Sigmoid colon (tissue), 6 donors: ENCODE measurements at regions not wholly inside any gene's neighbourhood (a gene's known extent, or its start where the extent isn't known, plus 50 kb on each side); places are given as distances from the start of the nearest gene placed in this dataset.

ENCODE experiments used
- DNase-seq: peaks from one replicate; pipeline ENCODE4 v3.0.0-alpha.2; 2019
- H3K27ac ChIP-seq, 4 donors: fragments of 200-600 bp; sonication (generic); one replicate each; pipeline ENCODE4 v1.5.1; 2016 to 2019; ENCODE audit warnings: mild to moderate bottlenecking in 1 of 4
- H3K27me3 ChIP-seq, 3 donors: fragments of 200-600 bp; sonication (generic); one replicate each; pipeline ENCODE4 v1.5.1; 2019; ENCODE audit warnings: mild to moderate bottlenecking in 1 of 3
- H3K36me3 ChIP-seq, 4 donors: fragments of 200-600 bp; sonication (generic); one replicate each; pipeline ENCODE4 v1.5.1; 2016 to 2019
- H3K4me1 ChIP-seq, 4 donors: fragments of 200-600 bp; sonication (generic); one replicate each; pipeline ENCODE4 v1.5.1; 2017 to 2019
- H3K4me3 ChIP-seq, 4 donors: fragments of 200-600 bp; sonication (generic); one replicate each; pipeline ENCODE4 v1.5.1; 2017 to 2019; ENCODE audit warnings: mild to moderate bottlenecking in 2 of 4, moderate library complexity in 1 of 4
- H3K9me3 ChIP-seq, 4 donors: fragments of 200-600 bp in 3 of 4; sonication (generic) in 3 of 4; one replicate each; pipeline versions ENCODE4 v1.5.1 to v1.6.1; 2013 to 2019
- CTCF ChIP-seq, 4 experiments: fragments of 450-650 bp in 3 of 4; fragments of 200-600 bp in 1 of 4; IDR thresholded peaks; one replicate each; pipeline ENCODE4 v1.5.1; 2016 to 2019; ENCODE audit warnings: antibody characterized with exemption in 4 of 4, mild to moderate bottlenecking in 3 of 4, moderate library complexity in 2 of 4
- EP300 ChIP-seq, 4 donors: sonication (generic); formaldehyde crosslinking; IDR thresholded peaks; one replicate each; pipeline ENCODE4 v1.6.1; 2017; ENCODE audit warnings: antibody characterized with exemption in 4 of 4
- POLR2A ChIP-seq, 2 donors: fragments of 450-650 bp; IDR thresholded peaks; one replicate each; pipeline ENCODE4 v1.6.1; 2016; ENCODE audit warnings: antibody characterized with exemption in 2 of 2, mild to moderate bottlenecking in 2 of 2, moderate library complexity in 2 of 2
- POLR2AphosphoS5 ChIP-seq, 4 donors: sonication (generic); formaldehyde crosslinking; IDR thresholded peaks; one replicate each; pipeline ENCODE4 v1.6.1; 2017; ENCODE audit warnings: antibody characterized with exemption in 4 of 4
- WGBS, 2 donors: extraction: QIAGEN DNeasy Blood & Tissue Kit; methylation state at CpG; one replicate each; pipeline ENCODE4 v1.1.7; 2013; 5-methylcytosine and 5-hydroxymethylcytosine counted together
- intact Hi-C: fragments of 100-400 bp; cut with DNase I; formaldehyde crosslinking; loops from one replicate; pipeline ENCODE4 v1.15.1; 2023
- donor health status: healthy with polysubstance abuse.
- donor health status: healthy.

GRCh38 chr16:85256190-85256739 lies 144.0 kb upstream of the CIBAR2 start:
- no peak overlapping the region for H3K27ac ChIP-seq
- peaks cover 0 to 6% (median 0%) of the 10 kb centered on the region in 4 donors for H3K4me1 ChIP-seq
- H3K36me3 ChIP-seq = no peaks in the 10 kb centered on the region
- intact Hi-C loops = no loop called here
- DNase-seq = no peak
- no peak for TF ChIP-seq CTCF (IDR thresholded peaks at IDR 0.05)
- TF ChIP-seq POLR2A (IDR thresholded peaks at IDR 0.05) = no peak
- TF ChIP-seq POLR2AphosphoS5 (IDR thresholded peaks at IDR 0.05) = no peak
- no peak for TF ChIP-seq EP300 (IDR thresholded peaks at IDR 0.05)
- 76 to 88% methylated on average over 18 of the region's 18 CpGs for WGBS, 2 donors
- H3K27me3 ChIP-seq = no peaks in the 10 kb centered on the region
- no peaks in the 10 kb centered on the region for H3K9me3 ChIP-seq
- H3K4me3 ChIP-seq = no peak overlapping the region

GRCh38 chr16:85257483-85257882 lies 145.2 kb upstream of the CIBAR2 start:
- no peak for TF ChIP-seq EP300 (IDR thresholded peaks at IDR 0.05)
- TF ChIP-seq CTCF (IDR thresholded peaks at IDR 0.05) = no peak
- no peak for TF ChIP-seq POLR2AphosphoS5 (IDR thresholded peaks at IDR 0.05)
- TF ChIP-seq POLR2A (IDR thresholded peaks at IDR 0.05) = no peak
- no peak for DNase-seq
- intact Hi-C loops = no loop called here
- H3K36me3 ChIP-seq = no peaks in the 10 kb centered on the region
- no peaks in the 10 kb centered on the region for H3K9me3 ChIP-seq
- 88 to 94% methylated on average over 8 of the region's 8 CpGs for WGBS, 2 donors
- H3K4me1 ChIP-seq = peaks cover 0 to 6% (median 0%) of the 10 kb centered on the region in 4 donors
- H3K27ac ChIP-seq = no peak overlapping the region
- no peaks in the 10 kb centered on the region for H3K27me3 ChIP-seq
- no peak overlapping the region for H3K4me3 ChIP-seq

GRCh38 chr16:85258166-85258565 lies 145.9 kb upstream of the CIBAR2 start:
- H3K4me1 ChIP-seq = peaks cover 0 to 4% (median 0%) of the 10 kb centered on the region in 4 donors
- H3K36me3 ChIP-seq = no peaks in the 10 kb centered on the region
- no peak for DNase-seq
- no peaks in the 10 kb centered on the region for H3K27me3 ChIP-seq
- no peak overlapping the region for H3K4me3 ChIP-seq
- 56 to 74% methylated on average over 12 of the region's 12 CpGs for WGBS, 2 donors
- intact Hi-C loops = no loop called here
- no peak overlapping the region for H3K27ac ChIP-seq
- no peak for TF ChIP-seq POLR2A (IDR thresholded peaks at IDR 0.05)
- no peak for TF ChIP-seq CTCF (IDR thresholded peaks at IDR 0.05)
- no peak for TF ChIP-seq EP300 (IDR thresholded peaks at IDR 0.05)
- TF ChIP-seq POLR2AphosphoS5 (IDR thresholded peaks at IDR 0.05) = no peak
- no peaks in the 10 kb centered on the region for H3K9me3 ChIP-seq

GRCh38 chr16:85258629-85259028 lies 146.4 kb upstream of the CIBAR2 start:
- WGBS, 2 donors = 23 to 36% methylated on average over 18 of the region's 18 CpGs
- H3K4me3 ChIP-seq = no peak overlapping the region
- no peak overlapping the region for H3K27ac ChIP-seq
- no peaks in the 10 kb centered on the region for H3K9me3 ChIP-seq
- TF ChIP-seq EP300 (IDR thresholded peaks at IDR 0.05) = no peak
- no peak for TF ChIP-seq POLR2A (IDR thresholded peaks at IDR 0.05)
- no peak for TF ChIP-seq CTCF (IDR thresholded peaks at IDR 0.05)
- no peak for TF ChIP-seq POLR2AphosphoS5 (IDR thresholded peaks at IDR 0.05)
- H3K27me3 ChIP-seq = no peaks in the 10 kb centered on the region
- intact Hi-C loops = no loop called here
- H3K36me3 ChIP-seq = no peaks in the 10 kb centered on the region
- H3K4me1 ChIP-seq = no peaks in the 10 kb centered on the region
- no peak for DNase-seq
